Ishikawa (cell line): ENCODE measurements at regions not wholly inside any gene's neighbourhood (a gene's known extent, or its start where the extent isn't known, plus 50 kb on each side); places are given as distances from the start of the nearest gene placed in this dataset.

Source experiments
- CREB1 ChIP-seq: IDR thresholded peaks from 2 replicates; pipeline ENCODE4 v1.6.1; 2012; ENCODE audit warnings: low read depth
- EP300 ChIP-seq: IDR thresholded peaks from 2 replicates; pipeline ENCODE4 v1.6.1; 2012; ENCODE audit warnings: borderline replicate concordance
- MAX ChIP-seq: IDR thresholded peaks from 2 replicates; pipeline ENCODE4 v1.6.1; 2012
- NFIC ChIP-seq: IDR thresholded peaks from 2 replicates; pipeline ENCODE4 v1.6.1; 2012
- TAF1 ChIP-seq: IDR thresholded peaks from 2 replicates; pipeline ENCODE4 v1.6.1; 2012; ENCODE audit warnings: low read depth, mild to moderate bottlenecking
- TEAD4 ChIP-seq: IDR thresholded peaks from 2 replicates; pipeline ENCODE4 v1.6.1; 2012
- USF1 ChIP-seq: IDR thresholded peaks from 2 replicates; pipeline ENCODE4 v1.6.1; 2012
- YY1 ChIP-seq: IDR thresholded peaks from 2 replicates; pipeline ENCODE4 v1.6.1; 2012; ENCODE audit warnings: low read depth
- ZBTB7A ChIP-seq: IDR thresholded peaks from 2 replicates; pipeline ENCODE4 v1.6.1; 2012; ENCODE audit warnings: low read depth

GRCh38 chr10:29692121-29692539 lies 57.4 kb upstream of the SVIL start:
- TF ChIP-seq YY1: no peak
- no peak for TF ChIP-seq CREB1
- TF ChIP-seq NFIC: no peak
- TF ChIP-seq EP300: no peak; the same call in 1 of the 2 replicates
- TF ChIP-seq MAX: no peak
- TF ChIP-seq TEAD4: no peak
- TF ChIP-seq USF1: no peak
- no peak for TF ChIP-seq TAF1
- no peak for TF ChIP-seq ZBTB7A
